ENCODE measurements at regions not wholly inside any gene's neighbourhood (a gene's known extent, or its start where the extent isn't known, plus 50 kb on each side); places are given as distances from the start of the nearest gene placed in this dataset.

GRCh38 chr6:67345946-67346345 lies 1289.1 kb upstream of the ADGRB3 start:
- no peak overlapping the region for H2BK20ac ChIP-seq (ENCODE audit: low read length)
- no peak overlapping the region for H4K91ac ChIP-seq (replicated peaks; ENCODE audit: insufficient read length, low read length)
- no peak overlapping the region for H2AK5ac ChIP-seq (ENCODE audit: low read depth, low read length)
- H3K79me1 ChIP-seq (ENCODE audit: low read depth, low read length), result no peaks in the 10 kb centered on the region
- no peak overlapping the region for H3K56ac ChIP-seq (replicated peaks; ENCODE audit: insufficient read length, low read depth, low read length)
- H3K4me1 ChIP-seq (replicated peaks in 1 of 4; ENCODE audit: control insufficient read depth in 3 of 4, insufficient read depth in 4 of 4, low read length in 3 of 4), result no peaks in the 10 kb centered on the region
- H4K20me1 ChIP-seq (replicated peaks in 1 of 2; ENCODE audit: control insufficient read depth in 1 of 2, insufficient read depth in 2 of 2, low read length in 2 of 2), result no peaks in the 10 kb centered on the region
- H4K5ac ChIP-seq (ENCODE audit: insufficient read length, low read depth, low read length), result no peak overlapping the region
- H3K14ac ChIP-seq (ENCODE audit: insufficient read length), result no peak overlapping the region
- TF ChIP-seq POLR2A (IDR thresholded peaks at IDR 0.05; ENCODE audit: control extremely low read depth in 1 of 2, low read depth in 2 of 2, low read length in 2 of 2) (no peak), SIX5 (IDR thresholded peaks at IDR 0.05; ENCODE audit: low read depth, low read length) (no peak), NANOG (IDR thresholded peaks at IDR 0.05; ENCODE audit: insufficient read depth, low read depth, low read length, poor library complexity, severe bottlenecking) (no peak), SRF (IDR thresholded peaks at IDR 0.05; ENCODE audit: low read depth, low read length) (no peak), PHF8 (conservative IDR thresholded peaks at IDR 0.05; ENCODE audit: low read depth, low read length) (no peak), CBX5 (IDR thresholded peaks at IDR 0.05; ENCODE audit: low read depth, low read length) (no peak), ZNF274 (IDR thresholded peaks at IDR 0.05; ENCODE audit: borderline replicate concordance, extremely low read depth, low read length) (no peak), FOSL1 (IDR thresholded peaks at IDR 0.05; ENCODE audit: insufficient read depth, low read depth, low read length) (no peak), NRF1 (IDR thresholded peaks at IDR 0.05; ENCODE audit: low read depth, low read length) (no peak), EGR1 (IDR thresholded peaks at IDR 0.05; ENCODE audit: borderline replicate concordance, low read depth, low read length) (no peak), TAF1 (IDR thresholded peaks at IDR 0.05; ENCODE audit: low read depth, low read length) (no peak)
- no peak overlapping the region for H3K23ac ChIP-seq (ENCODE audit: insufficient read length)
- no peaks in the 10 kb centered on the region for H3K79me2 ChIP-seq (ENCODE audit: control insufficient read depth in 1 of 2, insufficient read depth in 2 of 2, low read length in 2 of 2)
- FAIRE-seq (peak; percentile 24), DNase-seq (ENCODE audit: low read depth in 1 of 2, low spot score in 2 of 2) (no peak)
- peak overlapping the region; percentile 8; the same call in 1 of the 2 replicates for H2AFZ ChIP-seq (ENCODE audit: low read length)
- ChIA-PET POLR2A (ENCODE audit: partially characterized antibody) (no interaction called here), CTCF (ENCODE audit: partially characterized antibody) (interaction anchor here (1.0 kb wide), 1 partner anchor 11 kb away, joined by 3 read pairs; no protein-coding TSS in a partner anchor)
- no peak overlapping the region for H3K9ac ChIP-seq (replicated peaks in 1 of 4; ENCODE audit: extremely low read depth in 1 of 4, low read depth in 3 of 4, low read length in 3 of 4)
- 91% methylated on average over 7 of the region's 7 CpGs; no CpG with 5 or more reads in 1 of the 2 experiments for WGBS, 2 experiments (ENCODE audit: extremely low coverage in 1 of 2, insufficient coverage in 1 of 2, insufficient read length in 1 of 2, insufficient replicate concordance in 2 of 2, low coverage in 1 of 2, low lambda C conversion rate in 2 of 2, missing lambda C conversion rate in 1 of 2)
- 0 out of 4 replicates have a peak, but pooled peaks cover 0 to 3% of the 10 kb centered on the region in 2 experiments for H3K9me3 ChIP-seq (ENCODE audit: insufficient read depth in 2 of 2, low read depth in 1 of 2, low read length in 1 of 2)
- H3K27me3 ChIP-seq (replicated peaks in 1 of 4; ENCODE audit: control insufficient read depth in 3 of 4, extremely low read depth in 1 of 4, insufficient read depth in 3 of 4, low read length in 3 of 4), result peaks cover 0 to 2% (median 0%) of the 10 kb centered on the region in 4 experiments; a peak in 1 of 7 replicates
- no peak overlapping the region for H3K27ac ChIP-seq (ENCODE audit: low read depth, low read length)
- H3K4me2 ChIP-seq (ENCODE audit: insufficient read depth in 1 of 2, low read depth in 2 of 2, low read length in 2 of 2), result no peak overlapping the region
- no peaks in the 10 kb centered on the region for H3K36me3 ChIP-seq (ENCODE audit: control insufficient read depth in 2 of 4, insufficient read depth in 4 of 4, low read length in 3 of 4)
- no peak overlapping the region for H2BK12ac ChIP-seq (ENCODE audit: low read depth, low read length)
- no peak overlapping the region for H3K4me3 ChIP-seq (ENCODE audit: extremely low read depth in 1 of 4, insufficient read depth in 2 of 4, low read depth in 3 of 4, low read length in 4 of 4)
- no peak overlapping the region for H2BK5ac ChIP-seq (ENCODE audit: low read depth, low read length)
- H4K8ac ChIP-seq (ENCODE audit: extremely low read depth, insufficient read depth, low read length), result no peak overlapping the region
- no peak overlapping the region for H3K18ac ChIP-seq (ENCODE audit: extremely low read depth, low read length)
- H2BK120ac ChIP-seq (replicated peaks; ENCODE audit: low read depth, low read length), result no peak overlapping the region
- no peak overlapping the region for H2BK15ac ChIP-seq (ENCODE audit: low read length)
- H3K4ac ChIP-seq (replicated peaks; ENCODE audit: insufficient read length, low read depth, low read length), result no peak overlapping the region
- H3K23me2 ChIP-seq (ENCODE audit: low read depth, low read length), result no peaks in the 10 kb centered on the region

All from H1 (cell line).